ENCODE measurements at regions not wholly inside any gene's neighbourhood (a gene's known extent, or its start where the extent isn't known, plus 50 kb on each side); places are given as distances from the start of the nearest gene placed in this dataset.
"Not testable (repeated sequence)": the region's sequence is repeated elsewhere in the genome, so short reads cannot be mapped to it uniquely, and the experiment has no call there.

DNA sequence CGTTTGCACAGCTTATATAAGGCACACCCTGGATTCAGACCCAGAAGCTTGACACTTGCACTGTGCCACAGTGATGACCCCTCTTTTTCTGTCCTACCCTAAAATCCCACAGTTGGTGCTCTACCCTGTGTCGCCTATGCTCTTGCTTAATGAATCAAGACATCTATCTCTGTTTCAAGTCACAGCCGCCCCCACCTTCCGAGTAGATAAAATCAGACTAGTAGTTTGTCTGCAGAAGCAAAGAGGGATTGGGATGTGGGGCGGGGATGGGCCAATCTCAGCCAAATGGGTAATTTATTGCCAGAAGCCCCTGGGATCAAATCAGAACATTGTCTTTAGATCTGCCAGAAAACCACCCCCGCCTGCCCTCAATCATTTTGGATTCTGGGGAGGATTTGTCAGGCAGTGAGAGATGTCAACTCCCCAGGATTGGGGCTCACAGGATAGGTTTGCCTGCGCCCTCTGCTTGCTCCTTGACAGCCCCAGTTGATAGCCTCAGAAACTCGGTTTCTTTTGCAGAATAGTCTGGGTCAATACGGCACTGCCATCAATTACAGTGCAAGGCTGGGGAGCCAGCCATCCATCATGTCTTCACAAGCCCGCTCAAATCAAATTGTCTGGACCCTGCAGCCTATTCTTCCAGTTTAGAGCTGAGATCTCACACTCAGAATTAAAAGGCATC is 520.8 kb downstream of the GRIN2A start:
- DNase-seq, result no peak

DNA sequence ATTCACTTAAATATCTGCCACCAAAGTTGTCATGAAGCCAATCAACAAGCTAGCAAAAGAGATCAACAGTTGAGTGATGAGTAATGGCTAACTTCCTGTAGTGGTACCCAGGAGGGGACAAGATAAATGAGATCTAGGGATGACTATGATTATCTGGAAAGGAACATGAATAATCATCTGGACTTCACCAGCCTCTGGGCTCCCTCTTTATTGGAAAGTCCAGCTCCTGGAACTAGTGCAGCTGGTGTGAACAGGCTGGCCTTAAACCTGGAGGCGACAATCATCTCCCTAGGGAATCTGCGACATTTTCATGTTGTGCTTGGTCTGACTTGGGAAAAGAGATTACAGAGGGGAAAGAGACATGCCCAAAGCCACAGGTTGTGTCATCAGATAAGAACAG is 518.6 kb downstream of the GRIN2A start:
- no peak for DNase-seq

DNA sequence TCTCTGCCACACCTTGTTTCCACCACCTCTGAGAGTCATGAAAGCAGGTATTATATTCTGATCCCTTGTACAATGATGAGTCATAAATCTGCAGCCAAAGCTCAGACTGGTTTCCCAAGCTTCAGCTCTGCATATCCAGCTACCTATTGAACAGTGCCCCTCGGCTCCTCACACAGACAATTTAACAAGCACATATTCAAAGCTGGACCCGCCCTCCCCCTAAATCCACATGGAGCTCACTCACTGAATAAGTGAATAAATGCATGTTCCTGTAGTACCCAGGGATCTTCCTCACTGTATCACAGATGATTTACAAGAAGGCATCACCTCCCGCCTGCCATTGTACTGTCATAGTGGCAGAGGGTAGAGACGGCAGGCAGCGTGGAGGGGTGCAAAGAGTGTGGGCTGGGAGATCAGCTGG is 516.4 kb downstream of the GRIN2A start:
- DNase-seq, result no peak

DNA sequence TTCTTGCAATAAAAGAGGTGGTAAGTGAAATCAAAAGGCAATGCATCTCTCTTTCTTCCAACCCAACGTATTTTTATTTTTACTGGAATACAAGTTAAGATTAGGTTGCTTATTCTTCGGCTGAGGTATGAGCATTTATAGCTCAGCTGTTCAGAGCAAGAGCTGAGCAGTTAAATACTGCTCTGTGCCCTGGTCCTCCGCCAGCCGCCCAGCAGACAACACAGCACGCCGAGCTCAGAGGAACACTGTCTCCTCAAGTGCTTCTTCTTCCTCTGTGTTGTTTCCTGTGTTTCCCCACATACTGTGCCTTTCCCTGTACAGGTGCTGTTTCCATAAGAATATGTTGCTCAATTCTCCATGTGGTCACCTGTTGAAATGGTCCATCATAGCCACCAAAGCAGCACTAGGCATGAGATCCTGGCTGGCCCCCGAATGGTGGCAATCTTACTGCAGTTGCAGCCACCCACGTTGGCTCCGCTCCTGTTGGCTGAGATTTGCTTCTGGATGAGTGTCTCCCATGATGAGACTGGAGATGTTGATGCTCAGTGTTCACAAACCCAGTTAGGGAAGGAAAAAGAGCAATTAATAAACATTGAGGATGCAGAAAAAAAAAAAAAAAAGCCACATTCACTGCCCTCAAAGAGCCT is 515.3 kb downstream of the GRIN2A start:
- DNase-seq, result no peak

DNA sequence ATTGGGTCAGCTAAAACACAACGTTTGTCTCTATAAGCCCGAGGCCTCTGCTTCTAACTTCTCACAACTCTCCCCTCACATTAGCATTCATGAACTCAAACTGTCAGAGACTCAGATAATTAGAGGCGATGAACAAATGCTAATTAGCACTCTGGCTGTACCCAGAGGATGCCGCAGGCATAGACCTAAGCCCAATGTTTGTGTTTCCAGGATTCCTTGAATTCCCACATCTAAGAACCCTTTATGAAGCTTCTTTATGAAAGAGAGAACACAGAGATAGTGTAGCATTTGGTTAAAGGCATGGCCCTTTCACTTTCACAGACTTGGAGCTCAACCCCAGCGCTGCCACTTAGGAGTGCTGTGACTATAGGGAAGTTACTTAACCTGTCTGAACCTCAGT is 512.2 kb downstream of the GRIN2A start:
- DNase-seq, result no peak

DNA sequence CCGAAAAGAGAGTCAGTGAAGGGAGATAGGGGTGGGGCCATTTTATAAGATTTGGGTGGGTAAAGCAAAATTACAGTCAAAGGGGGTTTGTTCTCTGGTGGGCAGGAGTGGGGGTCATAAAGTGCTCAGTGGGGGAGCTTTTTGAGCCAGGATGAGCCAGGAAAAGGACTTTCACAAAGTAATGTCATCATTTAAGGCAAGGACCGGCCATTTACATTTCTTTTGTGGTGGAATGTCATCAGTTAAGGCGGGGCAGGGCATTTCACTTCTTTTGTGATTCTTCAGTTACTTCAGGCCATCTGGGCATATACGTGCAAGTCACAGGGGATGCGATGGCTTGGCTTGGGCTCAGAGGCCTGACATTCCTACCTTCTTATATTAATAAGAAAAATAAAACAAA is 511.6 kb downstream of the GRIN2A start:
- DNase-seq, result not testable (repeated sequence)

DNA sequence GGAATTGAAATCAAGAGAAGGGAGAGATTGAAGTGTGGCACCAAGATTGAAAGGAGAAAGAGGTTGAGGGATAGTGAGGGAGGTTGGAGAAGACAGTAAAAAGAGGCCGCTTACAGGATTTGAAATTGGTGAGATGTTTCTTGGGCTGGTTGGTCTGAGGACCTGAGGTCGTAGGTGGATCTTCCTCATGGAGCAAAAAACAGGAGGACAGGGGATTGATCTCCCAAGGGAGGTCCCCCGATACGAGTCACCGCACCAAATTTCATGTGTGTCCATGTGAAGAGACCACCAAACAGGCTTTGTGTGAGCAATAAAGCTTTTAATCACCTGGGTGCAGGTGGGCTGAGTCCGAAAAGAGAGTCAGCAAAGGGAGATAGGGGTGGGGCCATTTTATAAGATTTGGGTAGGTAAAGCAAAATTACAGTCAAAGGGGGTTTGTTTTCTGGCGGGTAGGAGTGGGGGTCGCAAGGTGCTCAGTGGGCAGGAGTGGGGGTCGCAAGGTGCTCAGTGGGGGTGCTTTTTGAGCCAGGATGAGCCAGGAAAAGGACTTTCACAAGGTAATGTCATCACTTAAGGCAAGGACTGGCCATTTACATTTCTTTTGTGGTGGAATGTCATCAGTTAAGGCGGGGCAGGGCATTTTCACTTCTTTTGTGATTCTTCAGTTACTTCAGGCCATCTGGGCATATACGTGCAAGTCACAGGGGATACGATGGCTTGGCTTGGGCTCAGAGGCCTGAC is 505.5 kb downstream of the GRIN2A start:
- DNase-seq, result not testable (repeated sequence)

DNA sequence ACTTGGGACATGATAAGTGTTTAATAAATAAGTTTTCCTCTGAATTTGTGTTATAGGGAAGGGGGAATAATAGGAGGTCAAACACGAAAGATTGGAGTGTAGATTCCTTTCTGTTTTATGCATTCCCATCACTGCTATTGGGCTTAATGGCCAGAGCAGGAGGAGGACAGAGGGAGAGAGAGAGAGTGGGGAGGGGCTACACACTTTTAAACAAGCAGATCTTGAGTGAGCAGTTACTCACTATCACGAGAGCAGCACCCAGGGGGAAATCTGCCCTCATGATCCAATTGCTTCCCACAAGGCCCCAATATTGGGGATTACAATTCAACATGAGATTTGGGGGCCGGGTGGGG is 505.0 kb downstream of the GRIN2A start:
- no peak for DNase-seq

DNA sequence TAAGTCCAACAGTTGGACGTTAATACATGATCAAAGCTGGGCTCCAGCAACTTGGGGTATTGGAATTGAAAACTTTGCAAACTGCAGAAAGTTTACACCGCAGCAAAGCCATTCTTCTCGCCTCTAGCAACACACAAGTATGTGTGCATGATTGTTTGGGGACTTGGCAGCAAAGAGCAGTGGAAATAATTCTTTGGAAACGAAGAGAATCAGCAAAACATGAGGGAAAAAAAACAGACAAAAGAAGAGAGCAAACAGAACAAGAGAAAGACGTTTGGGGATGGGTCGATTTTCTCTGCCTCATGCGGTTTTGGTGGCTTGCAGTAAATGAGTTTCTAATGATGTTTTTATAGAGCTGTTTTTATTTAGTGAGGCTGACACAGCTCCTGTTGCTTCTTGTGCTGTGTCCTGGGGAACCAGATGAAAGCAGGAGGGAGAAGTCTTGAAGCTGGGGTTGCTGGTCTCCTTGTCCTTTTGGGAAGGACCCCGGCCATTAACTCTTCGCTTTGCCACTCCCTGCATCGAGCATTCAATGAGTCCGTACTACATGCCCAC is 502.9 kb downstream of the GRIN2A start:
- no peak for DNase-seq

DNA sequence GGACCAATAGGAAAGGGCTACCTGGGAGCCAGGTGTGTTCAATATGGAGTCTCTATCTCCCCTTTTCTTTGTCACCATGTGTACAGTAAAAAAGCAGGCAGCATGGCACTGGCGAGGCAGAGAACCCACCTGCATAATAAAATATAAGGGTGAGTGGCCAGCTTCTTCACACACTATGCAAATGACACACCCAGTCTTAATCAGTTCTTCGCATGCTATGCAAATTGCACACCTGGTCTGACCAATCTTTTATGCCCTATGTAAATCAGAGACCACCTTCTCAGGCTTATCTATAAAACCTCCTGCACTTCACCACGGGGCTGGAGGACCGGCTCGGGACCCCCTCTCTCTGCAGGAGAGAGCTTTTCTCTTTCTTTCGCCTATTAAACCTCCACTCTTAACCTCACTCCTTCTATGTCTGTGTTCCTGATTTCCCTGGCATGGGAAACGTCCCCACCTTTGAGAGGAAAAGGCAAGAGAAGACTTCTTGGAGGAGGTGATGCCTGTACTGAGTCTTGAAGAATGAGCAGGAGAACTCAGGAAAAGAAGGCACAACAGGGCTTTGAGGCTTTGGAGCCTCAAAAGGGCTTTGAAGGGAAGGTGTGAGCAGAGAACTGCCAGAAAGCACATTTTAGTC is 502.1 kb downstream of the GRIN2A start:
- no peak for DNase-seq

DNA sequence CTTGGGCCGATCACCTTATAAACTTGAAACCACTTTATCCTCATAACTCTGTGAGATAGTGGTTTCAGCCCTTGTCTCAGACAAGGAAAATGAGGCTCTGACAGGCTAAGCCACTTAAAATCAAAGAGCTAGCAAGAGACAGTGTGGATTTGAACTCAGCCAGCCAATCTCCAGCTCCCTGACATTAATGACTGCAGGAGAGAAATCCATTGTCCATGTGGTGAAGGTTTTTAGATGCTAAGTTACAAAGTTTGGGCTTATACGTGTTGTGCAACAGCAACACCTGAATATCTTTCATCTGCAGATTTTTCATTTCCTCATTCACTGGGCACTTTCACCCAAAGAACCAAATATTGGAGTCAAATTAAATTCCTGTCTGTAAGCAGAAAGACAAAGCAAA is 501.3 kb downstream of the GRIN2A start:
- DNase-seq, result no peak

DNA sequence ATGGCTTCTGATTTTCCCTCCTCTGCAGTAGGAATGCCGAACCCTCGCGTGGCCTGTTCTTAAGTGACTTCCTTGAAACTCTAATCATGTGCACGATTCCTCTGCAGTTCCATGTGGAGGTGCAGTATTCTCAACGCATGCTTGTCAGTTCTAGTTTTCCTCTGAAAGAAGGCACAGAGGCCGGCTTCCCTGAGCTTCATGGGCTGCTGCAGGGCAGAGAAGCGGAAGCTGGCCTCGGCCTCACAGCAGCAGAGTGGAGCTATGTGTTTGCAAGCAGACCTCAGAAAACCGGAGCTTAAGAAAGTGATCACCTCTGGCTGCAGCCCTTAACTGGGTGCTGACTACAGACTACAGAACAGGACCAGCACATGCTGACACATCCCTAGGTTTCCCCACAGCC is 500.7 kb downstream of the GRIN2A start:
- DNase-seq, result no peak

DNA sequence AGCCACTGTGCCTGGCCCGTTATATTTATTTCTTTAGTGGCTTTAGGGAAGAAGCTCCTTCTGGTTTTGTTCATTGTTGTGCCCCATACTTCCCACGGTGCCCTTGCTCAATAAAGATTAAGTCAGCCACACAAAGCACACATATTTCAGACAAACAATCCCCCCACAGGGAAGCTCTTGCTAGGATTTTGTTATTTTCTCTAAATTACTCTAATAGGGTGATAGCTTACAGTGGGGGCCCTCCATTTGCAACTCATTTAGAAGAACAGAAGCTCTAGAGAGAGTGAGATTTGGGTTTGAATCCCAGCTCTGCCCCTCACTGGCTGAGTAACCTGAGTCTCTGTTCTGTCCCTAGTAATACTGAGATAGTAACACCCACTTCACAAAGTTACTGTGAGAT is 499.9 kb downstream of the GRIN2A start:
- DNase-seq, result no peak

DNA sequence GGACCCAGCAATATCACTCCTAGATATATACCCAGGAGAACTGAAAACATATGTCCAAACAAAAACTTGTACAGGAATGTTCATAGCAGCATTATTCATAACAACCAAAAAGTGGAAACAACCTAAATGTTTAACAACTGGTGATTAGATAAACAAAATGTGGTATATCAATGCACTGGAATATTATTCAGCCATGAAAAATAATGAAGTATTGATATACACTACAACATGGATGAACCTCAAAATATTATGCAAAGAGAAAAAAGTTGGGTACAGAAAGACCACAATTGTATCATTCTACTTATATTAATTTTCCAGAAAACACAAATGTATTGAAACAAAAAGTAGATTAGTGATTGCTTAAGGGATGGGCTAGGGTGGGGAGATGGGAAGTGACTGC is 498.6 kb downstream of the GRIN2A start:
- no peak for DNase-seq

DNA sequence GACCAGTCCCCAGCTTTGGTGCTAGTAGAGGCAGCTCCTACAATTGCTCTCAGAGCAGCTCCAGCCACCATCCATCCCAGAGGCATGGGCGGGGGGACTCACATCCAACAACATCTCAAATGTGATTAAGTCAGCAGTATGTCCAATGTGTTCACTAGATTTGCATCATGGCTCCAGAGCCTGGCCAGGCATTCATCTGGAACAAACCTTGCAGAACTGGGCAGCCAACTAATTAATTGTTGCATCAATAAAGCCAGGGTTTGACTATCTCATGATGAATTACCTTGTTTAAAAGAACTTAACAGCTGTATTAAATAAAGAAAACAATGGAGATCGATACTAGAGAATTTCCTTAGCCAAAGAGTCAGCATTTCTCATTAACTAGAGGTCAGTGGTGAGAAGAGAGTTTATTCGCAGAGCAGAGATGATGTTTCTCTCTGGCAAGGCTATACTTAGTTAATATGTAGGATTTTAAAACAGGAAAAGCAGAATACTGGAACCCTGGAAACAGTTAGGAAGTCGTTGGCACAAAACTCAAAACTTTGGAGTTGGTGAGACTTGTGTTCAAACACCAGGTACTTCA is 494.4 kb downstream of the GRIN2A start:
- DNase-seq, result no peak

DNA sequence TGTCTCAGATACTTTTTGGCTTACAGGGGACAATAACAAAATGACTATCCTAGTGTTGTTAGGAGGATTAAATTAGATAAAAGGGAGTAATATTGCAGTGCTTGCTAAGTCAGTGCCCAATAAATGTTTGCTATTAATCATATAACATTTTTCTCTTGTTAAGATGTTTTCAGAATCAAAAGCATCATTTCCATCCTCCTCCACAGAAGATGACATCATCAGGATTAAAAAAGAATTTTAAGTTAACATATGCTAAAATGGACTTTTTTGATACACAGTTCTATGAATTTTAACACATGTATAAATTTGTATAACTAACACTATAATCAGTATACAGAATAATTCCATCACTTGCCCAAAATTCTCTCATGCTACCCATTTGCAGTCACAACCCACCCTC is 492.6 kb downstream of the GRIN2A start:
- DNase-seq, result no peak

DNA sequence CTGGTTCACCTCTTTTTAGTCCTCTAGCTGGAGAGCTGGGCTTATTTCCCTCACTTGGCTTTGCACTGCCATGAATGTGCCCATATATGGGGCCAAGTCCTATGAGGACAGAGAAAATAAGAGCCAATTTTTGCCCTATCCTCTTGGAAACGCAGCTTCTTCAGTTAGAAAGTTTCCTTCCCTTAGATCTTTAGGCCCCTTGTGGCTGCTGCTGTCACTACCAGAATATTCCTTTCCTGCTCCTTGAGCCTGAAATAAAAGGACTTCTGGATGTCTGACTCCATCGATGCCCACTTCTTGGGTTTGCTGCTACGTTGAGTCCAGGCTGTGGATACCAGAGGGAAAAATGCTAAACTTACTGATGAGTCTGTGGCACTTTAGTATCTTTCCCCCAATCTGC is 487.1 kb downstream of the GRIN2A start:
- no peak for DNase-seq

Data from NCI-H2107 (cell line).